AG09319 (cell line): ENCODE measurements at regions not wholly inside any gene's neighbourhood (a gene's known extent, or its start where the extent isn't known, plus 50 kb on each side); places are given as distances from the start of the nearest gene placed in this dataset.

Experiments
- DNase-seq: peaks from one replicate; pipeline ENCODE4 v3.0.0-alpha.2; 2010; ENCODE audit warnings: low read depth; ENCODE audit errors: extremely low read depth
- TF ChIP-seq, protein P1 (sequence below): IDR thresholded peaks from 2 replicates; pipeline ENCODE4 v1.5.1; 2011; ENCODE audit warnings: low read depth, mild to moderate bottlenecking, inconsistent platforms, low read length, moderate library complexity

DNA sequence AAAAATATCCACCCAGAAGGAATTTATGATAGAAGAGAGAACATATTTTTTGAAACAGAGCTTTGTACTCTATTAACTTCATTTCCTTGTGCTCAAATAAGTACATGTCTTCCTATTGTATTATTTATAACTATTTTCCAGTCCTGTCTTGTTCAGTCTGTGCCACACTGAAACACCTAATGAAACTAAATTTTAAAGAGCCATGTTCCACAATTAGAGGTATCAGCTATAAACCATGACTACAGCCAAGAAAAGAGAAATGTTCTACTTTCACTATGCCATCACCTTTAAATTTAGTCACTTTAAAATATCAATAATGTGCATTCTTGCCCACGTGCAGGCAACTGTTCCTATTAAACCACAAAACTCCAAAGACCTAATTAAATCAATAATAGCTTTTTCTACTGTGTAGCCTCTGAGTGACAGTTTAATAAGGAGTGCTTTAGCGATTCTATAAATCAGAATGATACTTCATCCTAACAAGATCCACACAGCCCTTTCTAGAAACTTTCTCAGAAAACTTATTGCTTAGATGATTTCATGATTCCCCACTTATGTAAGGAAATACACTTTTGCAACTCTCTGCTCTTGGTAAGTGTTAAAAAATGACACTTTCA, 404.9 kb upstream of the CHRM3 start:
- TF ChIP-seq, protein P1, sequence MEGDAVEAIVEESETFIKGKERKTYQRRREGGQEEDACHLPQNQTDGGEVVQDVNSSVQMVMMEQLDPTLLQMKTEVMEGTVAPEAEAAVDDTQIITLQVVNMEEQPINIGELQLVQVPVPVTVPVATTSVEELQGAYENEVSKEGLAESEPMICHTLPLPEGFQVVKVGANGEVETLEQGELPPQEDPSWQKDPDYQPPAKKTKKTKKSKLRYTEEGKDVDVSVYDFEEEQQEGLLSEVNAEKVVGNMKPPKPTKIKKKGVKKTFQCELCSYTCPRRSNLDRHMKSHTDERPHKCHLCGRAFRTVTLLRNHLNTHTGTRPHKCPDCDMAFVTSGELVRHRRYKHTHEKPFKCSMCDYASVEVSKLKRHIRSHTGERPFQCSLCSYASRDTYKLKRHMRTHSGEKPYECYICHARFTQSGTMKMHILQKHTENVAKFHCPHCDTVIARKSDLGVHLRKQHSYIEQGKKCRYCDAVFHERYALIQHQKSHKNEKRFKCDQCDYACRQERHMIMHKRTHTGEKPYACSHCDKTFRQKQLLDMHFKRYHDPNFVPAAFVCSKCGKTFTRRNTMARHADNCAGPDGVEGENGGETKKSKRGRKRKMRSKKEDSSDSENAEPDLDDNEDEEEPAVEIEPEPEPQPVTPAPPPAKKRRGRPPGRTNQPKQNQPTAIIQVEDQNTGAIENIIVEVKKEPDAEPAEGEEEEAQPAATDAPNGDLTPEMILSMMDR, result no peak
- DNase-seq, result no peak

DNA sequence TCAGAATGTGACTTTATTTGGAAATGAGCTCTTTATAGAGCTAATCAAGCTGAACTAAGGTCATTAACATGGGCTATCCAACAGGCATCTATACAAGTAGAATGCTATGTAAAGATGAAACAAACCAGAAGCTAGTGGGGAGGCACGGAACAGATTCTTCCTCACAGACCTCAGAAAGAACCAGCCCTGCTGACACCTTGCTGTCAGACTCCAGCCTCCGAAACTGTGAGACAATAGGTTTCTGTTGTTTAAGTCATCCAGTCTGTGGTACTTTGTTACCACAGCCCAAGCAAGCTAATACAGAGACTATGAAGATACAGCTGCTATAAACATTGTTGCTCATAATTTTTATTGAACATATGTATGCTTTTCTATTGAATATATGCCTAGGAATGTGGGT, 406.3 kb upstream of the CHRM3 start:
- TF ChIP-seq, protein P1, result no peak
- DNase-seq, result no peak

DNA sequence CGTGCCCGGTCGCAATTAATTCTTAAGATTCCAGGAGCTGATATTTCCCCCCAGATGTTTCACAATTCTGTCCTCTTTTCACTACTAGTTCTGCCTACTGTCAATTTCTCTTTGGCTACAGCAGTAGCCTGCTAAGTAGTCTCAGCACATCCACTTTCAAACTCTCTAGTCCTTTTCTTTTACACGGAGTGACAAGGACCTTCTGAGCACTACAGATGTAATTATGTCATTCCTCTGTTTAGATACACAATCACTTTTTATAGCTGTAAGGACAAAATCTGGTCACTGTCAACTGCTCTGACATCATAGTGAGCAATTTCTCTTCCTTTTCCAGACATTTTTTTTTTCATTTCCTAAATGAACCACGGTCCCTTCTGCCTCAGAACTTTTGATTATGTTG, 421.7 kb upstream of the CHRM3 start:
- TF ChIP-seq, protein P1, result no peak
- no peak for DNase-seq

DNA sequence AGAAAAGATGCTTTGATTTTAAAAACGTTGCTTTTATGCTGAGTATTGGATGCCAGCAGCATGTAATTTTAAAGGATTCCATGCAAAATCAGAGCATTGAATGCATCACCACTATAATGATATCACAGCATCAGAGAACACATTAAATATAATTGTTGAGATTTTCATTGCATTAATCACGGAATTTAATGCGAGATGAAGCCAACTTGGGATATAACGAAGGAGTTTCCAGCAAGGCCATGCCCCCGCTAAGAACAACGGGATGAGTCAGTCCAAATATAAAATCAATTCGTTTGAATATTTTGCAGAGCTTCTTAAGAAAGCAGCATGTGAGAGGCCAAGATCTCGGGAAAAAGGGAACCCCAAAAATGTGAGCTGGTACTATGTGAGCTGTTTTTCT, 423.4 kb upstream of the CHRM3 start:
- DNase-seq, result no peak
- TF ChIP-seq, protein P1, result no peak

DNA sequence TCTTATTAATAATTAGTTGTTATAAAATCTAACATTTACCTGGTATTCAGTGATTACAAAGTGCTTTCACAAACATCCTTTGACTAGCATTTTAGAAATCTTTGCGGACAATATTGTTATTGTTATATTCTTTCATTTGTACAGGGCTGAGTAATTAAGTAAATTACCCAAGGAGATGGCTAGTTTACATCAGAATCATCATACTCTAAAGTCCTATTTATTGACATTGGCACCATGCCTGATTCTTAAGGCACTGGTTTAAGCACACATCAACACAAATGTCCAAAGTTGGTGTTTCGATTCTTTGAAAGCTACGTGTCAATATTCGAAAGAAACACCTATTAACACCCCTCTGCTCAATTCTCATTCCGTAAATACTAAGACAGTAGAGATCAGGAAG, 424.6 kb upstream of the CHRM3 start:
- DNase-seq, result no peak
- TF ChIP-seq, protein P1, result no peak

DNA sequence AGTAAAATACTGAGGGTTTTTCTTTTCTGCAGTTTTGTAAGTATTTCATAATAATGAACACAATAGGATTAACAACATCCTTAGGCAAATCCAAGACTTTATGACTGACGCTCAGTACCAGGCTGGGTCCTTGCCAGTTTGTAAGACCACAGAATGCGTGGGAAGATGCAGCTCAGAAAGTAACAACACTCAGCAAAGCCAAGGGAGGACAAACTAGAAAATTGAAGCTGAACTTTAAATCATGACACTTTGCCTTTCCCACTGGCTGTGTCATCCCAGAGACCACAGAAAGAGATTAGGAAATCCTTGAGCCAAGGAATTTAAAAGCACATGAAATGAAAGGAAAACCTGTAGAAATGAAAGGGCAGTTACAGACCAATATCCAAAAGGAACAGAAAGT, 426.3 kb upstream of the CHRM3 start:
- TF ChIP-seq, protein P1, result no peak
- DNase-seq, result no peak

DNA sequence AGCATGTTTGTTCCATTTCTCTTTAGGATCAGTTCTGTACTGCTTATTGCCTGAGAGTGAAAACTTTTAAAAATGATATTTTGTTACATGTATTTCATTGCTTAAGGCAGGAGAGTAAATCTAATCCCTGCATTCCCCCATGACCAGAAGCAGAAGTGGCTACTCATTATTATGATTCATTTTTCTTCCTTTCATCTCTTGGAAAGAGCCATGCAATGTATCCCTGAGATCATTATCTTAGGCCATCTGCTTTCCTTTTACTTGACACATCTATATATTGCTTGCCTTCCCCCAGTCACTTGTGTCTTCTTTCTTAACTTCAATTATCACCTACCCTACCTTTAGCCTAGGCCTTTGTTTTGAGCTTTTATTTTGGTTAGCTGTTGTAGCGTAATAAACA, 430.4 kb upstream of the CHRM3 start:
- TF ChIP-seq, protein P1, result no peak
- DNase-seq, result no peak
